ENCODE measurements at regions not wholly inside any gene's neighbourhood (a gene's known extent, or its start where the extent isn't known, plus 50 kb on each side); places are given as distances from the start of the nearest gene placed in this dataset.

GRCh38 chr4:129327637-129328036 lies 231.7 kb downstream of the C4orf33 start:
- no peak for TF ChIP-seq GATA2 (IDR thresholded peaks at IDR 0.05; ENCODE audit: low read depth, low read length)
- no peak for TF ChIP-seq GATA3 (IDR thresholded peaks at IDR 0.05; ENCODE audit: low read depth, low read length)
